ENCODE measurements at regions not wholly inside any gene's neighbourhood (a gene's known extent, or its start where the extent isn't known, plus 50 kb on each side); places are given as distances from the start of the nearest gene placed in this dataset.

DNA sequence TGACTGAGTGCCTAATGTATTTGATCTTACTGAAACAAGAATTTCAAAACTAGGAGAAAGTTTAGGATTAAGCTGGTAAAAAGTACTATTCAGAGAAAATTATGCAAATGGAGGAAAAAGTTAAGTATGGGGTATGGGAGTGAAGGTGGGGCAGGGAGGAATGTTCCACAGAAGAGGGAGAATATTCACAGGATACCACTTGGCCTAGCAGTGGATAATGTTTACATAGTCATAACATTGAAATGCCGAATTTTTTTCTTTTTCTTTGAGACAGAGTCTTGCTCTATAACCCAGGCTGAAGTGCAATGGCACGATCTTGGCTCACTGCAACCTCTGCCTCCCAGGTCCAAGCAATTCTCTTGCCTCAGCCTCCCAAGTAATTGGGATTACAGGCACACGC, 61.2 kb upstream of the LMNB1 start:
- peaks cover 0 to 6% (median 0%) of the 10 kb centered on the region in 7 donors for H3K9me3 Mint-ChIP-seq
- ATAC-seq (ENCODE audit: low read depth in 2 of 2) (no peak), DNase-seq (no peak)
- no peaks in the 10 kb centered on the region for H3K36me3 Mint-ChIP-seq
- no peaks in the 10 kb centered on the region for H3K27me3 Mint-ChIP-seq
- H3K4me1 Mint-ChIP-seq = peaks cover 0 to 5% (median 0%) of the 10 kb centered on the region in 3 donors
- H3K4me3 Mint-ChIP-seq = no peak overlapping the region
- H3K27ac Mint-ChIP-seq = peak overlapping the region in 1 of 6 donors; percentile 3

DNA sequence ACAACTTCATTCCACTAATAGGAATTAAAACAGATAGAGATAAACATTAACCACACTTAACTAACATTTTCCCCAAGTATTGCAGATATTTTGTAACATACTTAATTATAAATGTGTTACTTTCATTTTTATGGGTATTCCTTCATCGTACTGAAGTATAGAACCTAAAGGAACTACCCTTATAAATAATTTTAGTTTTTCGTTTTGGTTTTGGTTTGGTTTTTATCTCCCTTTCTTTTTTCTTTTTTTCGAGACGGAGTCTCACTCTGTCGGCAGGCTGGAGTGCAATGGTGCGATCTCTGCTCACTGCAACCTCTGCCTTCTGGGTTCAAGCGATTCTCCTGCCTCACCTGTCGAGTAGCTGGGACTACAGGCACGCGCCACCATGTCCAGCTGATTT, 60.1 kb upstream of the LMNB1 start:
- DNase-seq = no peak
- no peaks in the 10 kb centered on the region for H3K27me3 Mint-ChIP-seq
- no peak for ATAC-seq (ENCODE audit: low read depth in 2 of 2)
- H3K4me1 Mint-ChIP-seq = peaks cover 0 to 5% (median 0%) of the 10 kb centered on the region in 3 donors
- H3K36me3 Mint-ChIP-seq = no peaks in the 10 kb centered on the region
- peaks cover 0 to 6% (median 0%) of the 10 kb centered on the region in 7 donors for H3K9me3 Mint-ChIP-seq
- no peak overlapping the region for H3K27ac Mint-ChIP-seq
- H3K4me3 Mint-ChIP-seq = no peak overlapping the region

DNA sequence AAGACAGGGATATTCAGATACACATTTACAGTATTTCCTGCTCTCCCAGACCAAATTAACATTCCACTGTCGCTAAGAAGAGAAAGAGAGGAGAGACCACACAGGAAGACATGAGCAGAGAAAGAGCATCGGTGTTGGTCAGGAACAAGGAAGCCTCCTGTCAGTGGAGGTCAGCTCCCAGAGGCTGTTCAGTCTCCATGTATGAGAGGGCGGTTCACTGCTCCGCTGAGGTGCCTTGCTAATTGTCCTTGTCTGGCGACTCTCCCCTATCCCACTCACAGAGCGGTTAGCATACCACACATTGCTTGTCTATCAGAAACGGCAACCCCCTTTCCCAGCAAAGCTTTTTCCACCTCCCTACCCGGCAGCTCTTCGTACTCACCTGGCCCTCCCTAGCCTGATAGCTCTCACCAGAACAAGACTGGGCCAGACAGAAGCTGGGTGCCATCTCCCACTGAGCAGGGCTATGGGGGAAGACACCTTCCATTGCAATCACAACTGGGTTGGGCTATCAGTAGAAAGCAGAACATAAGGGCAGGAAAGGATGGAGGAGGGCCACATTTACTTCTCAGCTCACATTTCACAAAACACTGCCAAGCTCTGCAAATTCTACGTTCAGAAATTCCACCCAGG, 58.6 kb upstream of the LMNB1 start:
- Mint-ChIP-seq H3K9me3 (peaks cover 0 to 2% (median 0%) of the 10 kb centered on the region in 7 donors), H3K4me3 (peak overlapping the region in 1 of 8 donors; percentile 18), H3K27me3 (no peaks in the 10 kb centered on the region), H3K27ac (peak overlapping the region in 1 of 6 donors; percentile 23), H3K4me1 (no peaks in the 10 kb centered on the region), H3K36me3 (no peaks in the 10 kb centered on the region)
- DNase-seq (no peak), ATAC-seq (ENCODE audit: low read depth in 2 of 2) (no peak)

DNA sequence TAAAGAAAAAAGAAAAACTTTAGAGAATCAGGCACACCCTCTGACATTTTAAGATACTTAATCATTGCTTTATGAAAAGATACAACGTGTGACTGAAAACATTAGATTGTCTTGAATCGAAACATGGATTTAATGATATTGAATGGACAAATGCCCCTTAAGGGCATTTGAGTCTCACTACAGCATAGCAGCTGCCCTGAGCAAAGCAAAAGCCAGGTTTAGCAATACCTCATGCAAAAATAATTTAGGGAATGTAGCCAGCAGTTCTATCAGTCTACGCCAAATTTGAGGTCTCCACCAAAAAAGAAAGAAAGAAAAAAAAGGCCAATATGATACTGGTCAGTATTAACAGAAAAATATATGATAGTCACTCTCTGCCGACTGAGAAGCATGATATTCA, 56.6 kb upstream of the LMNB1 start:
- Mint-ChIP-seq H3K27me3 (no peaks in the 10 kb centered on the region), H3K4me1 (no peaks in the 10 kb centered on the region)

DNA sequence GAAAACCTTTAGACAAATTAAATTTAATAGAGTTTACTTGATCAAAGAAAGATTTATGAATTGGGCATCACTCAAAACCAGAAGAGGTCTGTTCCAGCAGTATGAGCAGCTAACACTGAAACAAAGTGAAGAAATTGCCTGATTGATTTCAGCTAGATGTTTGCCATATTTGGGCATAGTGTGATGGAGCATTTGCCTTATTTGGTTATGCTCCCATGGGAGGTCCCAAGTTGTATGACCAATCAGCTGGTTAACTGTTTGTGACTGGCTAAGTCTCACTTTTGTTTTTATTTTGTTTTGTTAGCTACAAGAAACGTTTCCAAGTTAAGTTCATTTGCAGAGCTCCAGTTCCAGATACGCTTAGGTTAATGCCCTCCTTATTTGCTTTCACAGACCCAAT, 53.3 kb upstream of the LMNB1 start:
- no peak for ATAC-seq (ENCODE audit: low read depth in 2 of 2)
- peaks cover 0 to 10% (median 5%) of the 10 kb centered on the region in 7 donors for H3K9me3 Mint-ChIP-seq
- DNase-seq = no peak
- no peaks in the 10 kb centered on the region for H3K4me1 Mint-ChIP-seq
- no peaks in the 10 kb centered on the region for H3K36me3 Mint-ChIP-seq
- H3K4me3 Mint-ChIP-seq = no peak overlapping the region
- no peaks in the 10 kb centered on the region for H3K27me3 Mint-ChIP-seq
- H3K27ac Mint-ChIP-seq = no peak overlapping the region

More for the DNA sequence above, 56.6 kb upstream of the LMNB1 start:
- H3K36me3 Mint-ChIP-seq = no peaks in the 10 kb centered on the region
- no peak overlapping the region for H3K4me3 Mint-ChIP-seq
- peaks cover 0 to 6% (median 3%) of the 10 kb centered on the region in 7 donors for H3K9me3 Mint-ChIP-seq
- DNase-seq (no peak), ATAC-seq (ENCODE audit: low read depth in 2 of 2) (no peak)
- H3K27ac Mint-ChIP-seq = no peak overlapping the region

Measured in naive B cell (primary cell).